ENCODE measurements at regions not wholly inside any gene's neighbourhood (a gene's known extent, or its start where the extent isn't known, plus 50 kb on each side); places are given as distances from the start of the nearest gene placed in this dataset.
"Not testable (repeated sequence)": the region's sequence is repeated elsewhere in the genome, so short reads cannot be mapped to it uniquely, and the experiment has no call there.

GRCh38 chr22:33138333-33138732 lies 80.2 kb upstream of the SYN3 start:
- DNase-seq = not testable (repeated sequence)

GRCh38 chr22:33130473-33130872 lies 72.3 kb upstream of the SYN3 start:
- no peak for DNase-seq

GRCh38 chr22:33129621-33130020 lies 71.4 kb upstream of the SYN3 start:
- DNase-seq = no peak

GRCh38 chr22:33126881-33127280 lies 68.7 kb upstream of the SYN3 start:
- no peak for DNase-seq

GRCh38 chr22:33124471-33124870 lies 66.3 kb upstream of the SYN3 start:
- DNase-seq = no peak

- not testable (repeated sequence) for DNase-seq
Measured at GRCh38 chr22:33122439-33122838, 64.3 kb upstream of the SYN3 start.

GRCh38 chr22:33119044-33119443 lies 60.9 kb upstream of the SYN3 start:
- DNase-seq = no peak

GRCh38 chr22:33117821-33118220 lies 59.6 kb upstream of the SYN3 start:
- DNase-seq = no peak

- DNase-seq = no peak
Measured at GRCh38 chr22:33116841-33117547, 58.8 kb upstream of the SYN3 start.

GRCh38 chr22:33114565-33114964 lies 56.4 kb upstream of the SYN3 start:
- DNase-seq = no peak

GRCh38 chr22:33112580-33112979 lies 54.4 kb upstream of the SYN3 start:
- no peak for DNase-seq

GRCh38 chr22:33111491-33111890 lies 53.3 kb upstream of the SYN3 start:
- no peak for DNase-seq

- DNase-seq = no peak
Measured at GRCh38 chr22:33110562-33111163, 52.5 kb upstream of the SYN3 start.

- no peak for DNase-seq
Measured at GRCh38 chr22:33109514-33110430, 51.6 kb upstream of the SYN3 start.

GRCh38 chr22:33108037-33108436 lies 49.9 kb upstream of the SYN3 start:
- DNase-seq = no peak

All from AML-193 (cell line).